ENCODE measurements at regions not wholly inside any gene's neighbourhood (a gene's known extent, or its start where the extent isn't known, plus 50 kb on each side); places are given as distances from the start of the nearest gene placed in this dataset.

DNA sequence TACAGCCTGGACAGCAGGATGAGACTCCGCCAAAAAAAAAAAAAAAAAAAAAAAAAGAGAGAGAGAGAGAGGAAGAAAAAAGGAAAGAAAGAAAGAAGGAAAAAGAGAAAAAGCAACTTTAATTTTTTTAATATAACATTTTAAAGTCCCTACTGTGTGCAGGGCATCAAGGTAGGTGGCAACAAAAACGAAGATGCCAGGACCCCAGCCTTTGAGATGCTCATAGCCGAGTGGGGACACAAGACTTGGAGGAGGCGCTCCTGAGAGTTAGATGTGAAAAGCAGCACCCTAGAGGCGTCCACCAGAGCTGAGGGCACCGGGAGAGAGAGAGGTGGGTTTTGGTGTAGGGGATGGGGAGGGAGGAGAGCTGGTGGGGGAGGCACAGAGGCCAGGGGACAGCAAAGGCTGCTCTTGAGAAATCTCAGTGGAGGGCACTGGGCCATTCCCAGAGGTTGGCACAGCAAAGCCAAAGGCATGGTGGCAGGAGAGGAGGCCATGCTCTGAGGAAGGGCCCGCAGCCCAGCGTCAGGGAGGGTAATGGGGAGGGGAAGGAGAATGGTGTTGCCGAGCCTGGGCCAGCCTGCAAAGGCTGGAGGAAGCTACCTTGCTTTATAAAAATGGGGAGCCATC lies 135.6 kb downstream of the C9orf50 start:
- no peaks in the 10 kb centered on the region for H3K9me3 ChIP-seq (ENCODE audit: control insufficient read depth, insufficient read depth, low read length)
- TF ChIP-seq, protein P1, sequence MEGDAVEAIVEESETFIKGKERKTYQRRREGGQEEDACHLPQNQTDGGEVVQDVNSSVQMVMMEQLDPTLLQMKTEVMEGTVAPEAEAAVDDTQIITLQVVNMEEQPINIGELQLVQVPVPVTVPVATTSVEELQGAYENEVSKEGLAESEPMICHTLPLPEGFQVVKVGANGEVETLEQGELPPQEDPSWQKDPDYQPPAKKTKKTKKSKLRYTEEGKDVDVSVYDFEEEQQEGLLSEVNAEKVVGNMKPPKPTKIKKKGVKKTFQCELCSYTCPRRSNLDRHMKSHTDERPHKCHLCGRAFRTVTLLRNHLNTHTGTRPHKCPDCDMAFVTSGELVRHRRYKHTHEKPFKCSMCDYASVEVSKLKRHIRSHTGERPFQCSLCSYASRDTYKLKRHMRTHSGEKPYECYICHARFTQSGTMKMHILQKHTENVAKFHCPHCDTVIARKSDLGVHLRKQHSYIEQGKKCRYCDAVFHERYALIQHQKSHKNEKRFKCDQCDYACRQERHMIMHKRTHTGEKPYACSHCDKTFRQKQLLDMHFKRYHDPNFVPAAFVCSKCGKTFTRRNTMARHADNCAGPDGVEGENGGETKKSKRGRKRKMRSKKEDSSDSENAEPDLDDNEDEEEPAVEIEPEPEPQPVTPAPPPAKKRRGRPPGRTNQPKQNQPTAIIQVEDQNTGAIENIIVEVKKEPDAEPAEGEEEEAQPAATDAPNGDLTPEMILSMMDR (IDR thresholded peaks at IDR 0.05): no peak
- H3K9me3 Mint-ChIP-seq: no peaks in the 10 kb centered on the region
- no peak overlapping the region for H3K4me3 ChIP-seq (ENCODE audit: low read length)
- H3K36me3 ChIP-seq (ENCODE audit: control insufficient read depth, insufficient read depth, low read length): no peaks in the 10 kb centered on the region
- ATAC-seq (no peak), DNase-seq (no peak)
- H3K27ac Mint-ChIP-seq: peak overlapping the region; percentile 8 to 92
- intact Hi-C loops (cut with micrococcal nuclease): no loop called here
- H3K27me3 Mint-ChIP-seq (ENCODE audit: low read depth in 2 of 2): peaks cover 22 to 23% of the 10 kb centered on the region in 2 donors
- H3K36me3 Mint-ChIP-seq: no peaks in the 10 kb centered on the region
- H3K27me3 ChIP-seq (ENCODE audit: control insufficient read depth, insufficient read depth, low read length): peaks cover 21% of the 10 kb centered on the region
- H3K4me1 Mint-ChIP-seq: peaks cover 14 to 20% of the 10 kb centered on the region in 2 donors
- peaks cover 45% of the 10 kb centered on the region for H3K4me1 ChIP-seq (ENCODE audit: control insufficient read depth, insufficient read depth, low read length)
- H3K4me3 Mint-ChIP-seq: peak overlapping the region; percentile 1
- WGBS (ENCODE audit: insufficient coverage): 87% methylated on average over 8 of the region's 9 CpGs
- no peak overlapping the region for H3K27ac ChIP-seq (ENCODE audit: low read length)

DNA sequence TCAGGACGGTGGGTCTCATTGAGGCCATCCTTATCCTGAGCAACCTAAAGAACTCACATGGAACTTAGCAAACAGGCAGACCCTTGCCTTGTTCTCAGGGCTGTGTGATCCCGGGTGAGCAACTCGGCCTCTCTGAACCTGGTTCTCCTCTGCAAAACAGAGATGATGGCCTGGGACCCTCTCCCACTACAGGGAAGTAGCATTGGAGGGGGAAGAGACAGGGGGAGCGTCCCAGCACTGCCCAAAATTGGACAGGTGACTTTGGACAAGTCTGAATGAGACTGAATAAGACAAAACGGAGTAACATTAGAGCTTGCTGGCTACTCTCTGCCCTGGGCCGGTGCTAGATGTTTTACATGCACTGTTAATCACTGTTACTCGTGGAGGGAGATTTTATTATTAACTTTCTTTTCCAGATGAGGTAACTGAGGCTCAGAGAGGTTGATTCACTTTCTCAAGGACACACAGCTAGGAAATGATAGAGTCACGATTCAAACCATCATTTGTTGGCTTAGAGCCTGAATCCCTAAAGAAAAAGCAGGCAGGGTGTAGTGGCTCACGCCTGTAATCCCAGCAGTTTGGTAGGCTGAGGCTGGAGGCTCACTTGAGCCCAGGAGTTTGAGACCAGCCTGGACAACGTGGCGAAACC lies 136.4 kb downstream of the C9orf50 start:
- intact Hi-C loops (cut with micrococcal nuclease): no loop called here
- peaks cover 21% of the 10 kb centered on the region for H3K27me3 ChIP-seq (ENCODE audit: control insufficient read depth, insufficient read depth, low read length)
- DNase-seq (no peak), ATAC-seq (no peak)
- H3K27ac ChIP-seq (ENCODE audit: low read length): no peak overlapping the region
- H3K36me3 ChIP-seq (ENCODE audit: control insufficient read depth, insufficient read depth, low read length): no peaks in the 10 kb centered on the region
- Mint-ChIP-seq H3K27ac (peak overlapping the region; percentile 8 to 92), H3K4me1 (peaks cover 11 to 13% of the 10 kb centered on the region in 2 donors), H3K36me3 (no peaks in the 10 kb centered on the region), H3K4me3 (peak overlapping the region; percentile 31), H3K27me3 (ENCODE audit: low read depth in 2 of 2) (peaks cover 20 to 25% of the 10 kb centered on the region in 2 donors), H3K9me3 (no peaks in the 10 kb centered on the region)
- WGBS (ENCODE audit: insufficient coverage): 85% methylated on average over 10 of the region's 11 CpGs
- no peak overlapping the region for H3K4me3 ChIP-seq (ENCODE audit: low read length)
- H3K4me1 ChIP-seq (ENCODE audit: control insufficient read depth, insufficient read depth, low read length): peaks cover 37% of the 10 kb centered on the region
- TF ChIP-seq, protein P1 (IDR thresholded peaks at IDR 0.05): no peak
- H3K9me3 ChIP-seq (ENCODE audit: control insufficient read depth, insufficient read depth, low read length): no peaks in the 10 kb centered on the region

DNA sequence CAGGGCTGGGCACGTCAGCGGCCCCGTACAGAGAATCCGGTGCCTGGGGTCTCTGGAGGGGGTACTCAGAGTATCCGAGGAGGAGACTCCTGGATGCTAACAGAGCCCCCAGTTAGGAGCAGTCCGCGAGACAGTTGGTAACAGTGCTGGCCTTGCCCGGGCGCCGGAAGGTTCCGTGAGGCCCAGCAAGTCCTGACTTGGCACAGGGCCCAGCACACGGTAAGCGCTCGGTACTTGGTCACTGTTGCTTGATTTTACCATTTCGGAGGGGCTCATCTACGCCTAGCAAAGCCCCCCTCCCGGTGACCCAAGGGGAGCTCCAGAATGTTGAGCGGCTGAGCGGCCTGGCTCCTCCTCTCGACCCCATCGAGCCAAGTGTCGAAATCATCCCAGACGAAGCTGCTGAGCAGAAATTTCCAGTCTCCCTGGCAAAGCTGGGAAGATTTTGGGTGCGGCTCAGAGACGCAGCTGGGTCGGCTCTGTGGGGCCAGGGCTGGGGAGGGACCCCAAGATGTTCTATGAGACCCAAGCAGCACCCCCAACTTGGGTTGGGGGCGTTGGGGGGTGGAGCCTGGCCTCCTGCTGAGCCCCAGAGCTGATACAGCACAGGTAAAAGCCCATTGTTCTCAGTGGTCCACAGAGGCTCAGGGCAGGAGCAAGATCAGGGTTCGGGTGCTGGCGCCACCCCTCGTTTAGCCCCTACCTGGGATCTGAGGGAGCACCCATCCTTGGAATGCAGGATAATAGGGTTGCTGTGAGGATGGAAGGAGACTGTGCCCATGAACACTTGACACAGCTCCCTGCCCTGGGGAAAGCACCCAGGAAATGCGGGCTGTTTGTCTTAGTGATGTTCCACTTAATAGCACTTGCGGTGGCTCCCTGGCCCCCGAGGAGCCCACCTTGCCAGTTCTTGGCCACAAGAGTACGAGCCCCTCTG lies 137.2 kb downstream of the C9orf50 start:
- Histone ChIP-seq H3K4me3 (ENCODE audit: low read length) (no peak overlapping the region), H3K36me3 (ENCODE audit: control insufficient read depth, insufficient read depth, low read length) (no peaks in the 10 kb centered on the region), H3K4me1 (ENCODE audit: control insufficient read depth, insufficient read depth, low read length) (peaks cover 29% of the 10 kb centered on the region), H3K27me3 (ENCODE audit: control insufficient read depth, insufficient read depth, low read length) (peaks cover 21% of the 10 kb centered on the region), H3K9me3 (ENCODE audit: control insufficient read depth, insufficient read depth, low read length) (no peaks in the 10 kb centered on the region), H3K27ac (ENCODE audit: low read length) (no peak overlapping the region)
- Mint-ChIP-seq H3K27me3 (ENCODE audit: low read depth in 2 of 2) (peaks cover 22 to 25% of the 10 kb centered on the region in 2 donors), H3K36me3 (no peaks in the 10 kb centered on the region), H3K27ac (peak overlapping the region; percentile 8 to 92), H3K9me3 (no peaks in the 10 kb centered on the region), H3K4me1 (peaks cover 6 to 7% of the 10 kb centered on the region in 2 donors), H3K4me3 (peak overlapping the region; percentile 74)
- WGBS (ENCODE audit: insufficient coverage): 52% methylated on average over 34 of the region's 34 CpGs
- ATAC-seq (no peak), DNase-seq (peak in 1 of 2 donors; percentile 71)
- TF ChIP-seq, protein P1 (IDR thresholded peaks at IDR 0.05): no peak
- intact Hi-C loops (cut with micrococcal nuclease): no loop called here

All from natural killer cell (primary cell).